LNCaP clone FGC (cell line): ENCODE measurements at regions not wholly inside any gene's neighbourhood (a gene's known extent, or its start where the extent isn't known, plus 50 kb on each side); places are given as distances from the start of the nearest gene placed in this dataset.

ENCODE experiments used
- DNase-seq: peaks from one replicate; pipeline ENCODE4 v3.0.0-alpha.2; 2011; ENCODE audit warnings: low read depth
- H3K4me3 ChIP-seq: 2 replicates; pipeline ENCODE4 v1.5.1; 2011; ENCODE audit warnings: mild to moderate bottlenecking, low read depth, low read length, control low read depth
- CTCF ChIP-seq: IDR thresholded peaks from 2 replicates; pipeline ENCODE4 v1.5.1; 2012; ENCODE audit warnings: mild to moderate bottlenecking; ENCODE audit not compliant: control insufficient read depth, insufficient read depth; ENCODE audit errors: extremely low read depth

GRCh38 chr1:87744763-87745162, 416.1 kb downstream of the LMO4 start:
- H3K4me3 ChIP-seq = no peak overlapping the region
- no peak for DNase-seq
- TF ChIP-seq CTCF = no peak

GRCh38 chr1:87753366-87753765, 424.7 kb downstream of the LMO4 start:
- no peak overlapping the region for H3K4me3 ChIP-seq
- DNase-seq = no peak
- TF ChIP-seq CTCF = no peak

- DNase-seq = no peak
- no peak for TF ChIP-seq CTCF
- no peak overlapping the region for H3K4me3 ChIP-seq
Observed at GRCh38 chr1:87754139-87754538, 425.5 kb downstream of the LMO4 start.

- no peak overlapping the region for H3K4me3 ChIP-seq
Observed at GRCh38 chr1:87757676-87758075, 429.0 kb downstream of the LMO4 start.

GRCh38 chr1:87759421-87760087, 430.9 kb downstream of the LMO4 start:
- no peak for DNase-seq
- no peak for TF ChIP-seq CTCF
- no peak overlapping the region for H3K4me3 ChIP-seq

More at GRCh38 chr1:87757676-87758075, 429.0 kb downstream of the LMO4 start:
- DNase-seq = no peak
- TF ChIP-seq CTCF = no peak

- H3K4me3 ChIP-seq = no peak overlapping the region
- DNase-seq = no peak
- no peak for TF ChIP-seq CTCF
Observed at GRCh38 chr1:87760155-87760554, 431.5 kb downstream of the LMO4 start.

- no peak for TF ChIP-seq CTCF
- DNase-seq = no peak
- no peak overlapping the region for H3K4me3 ChIP-seq
Observed at GRCh38 chr1:87760654-87761053, 432.0 kb downstream of the LMO4 start.
